NCI-H128 (cell line): ENCODE measurements at regions not wholly inside any gene's neighbourhood (a gene's known extent, or its start where the extent isn't known, plus 50 kb on each side); places are given as distances from the start of the nearest gene placed in this dataset.
"Not testable (repeated sequence)": the region's sequence is repeated elsewhere in the genome, so short reads cannot be mapped to it uniquely, and the experiment has no call there.

ENCODE experiments used
- DNase-seq: peaks from one replicate; lab custom pipeline; 2025; ENCODE audit not compliant: unreplicated experiment; lab: John Stamatoyannopoulos, UW

DNA sequence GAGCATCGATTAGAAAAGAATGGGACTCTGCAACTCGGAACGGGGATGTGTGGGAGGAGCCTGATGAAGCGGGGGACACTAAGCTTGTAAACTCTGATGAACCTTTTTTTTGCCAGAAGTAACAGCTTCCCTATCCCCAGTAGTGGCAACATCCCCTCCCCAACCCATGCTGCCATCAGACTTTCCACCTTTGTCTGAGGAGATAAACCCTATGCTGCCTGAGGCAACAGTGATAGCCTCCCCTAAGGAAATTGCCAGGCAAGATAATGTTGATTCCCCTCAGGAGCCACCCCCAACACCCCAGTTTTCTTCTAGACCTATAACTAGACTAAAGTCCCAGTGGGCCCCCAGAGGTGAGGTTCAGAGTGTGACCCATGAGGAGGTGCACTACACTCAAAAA, 173.7 kb downstream of the AKR1D1 start:
- DNase-seq = no peak

DNA sequence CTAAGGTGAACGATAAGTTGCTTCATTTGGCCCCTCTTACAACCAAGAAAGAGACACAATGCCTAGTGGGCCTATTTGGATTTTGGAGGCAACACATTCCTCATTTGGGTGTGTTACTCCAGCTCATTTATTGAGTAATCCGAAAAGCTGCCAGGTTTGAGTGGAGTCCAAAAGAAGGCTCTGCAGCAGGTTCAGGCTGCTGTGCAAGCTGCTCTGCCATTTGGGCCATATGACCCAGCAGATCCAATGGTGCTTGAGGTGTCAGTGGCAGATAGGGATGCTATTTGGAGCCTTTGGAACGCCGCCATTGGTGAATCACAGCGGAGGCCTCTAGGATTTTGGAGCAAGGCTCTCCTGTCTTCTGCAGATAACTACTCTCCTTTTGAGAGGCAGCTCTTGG, 176.4 kb downstream of the AKR1D1 start:
- not testable (repeated sequence) for DNase-seq

DNA sequence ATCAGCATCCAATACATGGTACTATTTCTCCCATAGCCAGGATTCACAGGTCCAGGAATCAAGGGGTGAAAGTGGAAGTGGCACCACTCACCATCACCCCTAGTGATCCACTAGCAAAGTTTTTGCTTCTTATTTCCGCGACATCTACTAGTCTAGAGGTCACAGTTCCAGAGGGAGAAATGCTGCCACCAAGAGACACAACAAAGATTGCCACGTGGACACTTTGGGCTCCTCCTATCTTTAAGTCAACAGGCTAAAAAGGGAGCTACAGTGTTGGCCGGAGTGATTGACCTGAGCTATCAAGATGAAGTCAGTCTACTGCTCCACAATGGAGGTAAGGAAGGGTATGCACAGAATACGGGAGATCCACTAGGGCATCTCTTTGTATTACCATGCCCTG, 178.2 kb downstream of the AKR1D1 start:
- no peak for DNase-seq

- no peak for DNase-seq
Measured at GRCh38 chr7:138257459-138258196, 181.4 kb downstream of the AKR1D1 start.

DNA sequence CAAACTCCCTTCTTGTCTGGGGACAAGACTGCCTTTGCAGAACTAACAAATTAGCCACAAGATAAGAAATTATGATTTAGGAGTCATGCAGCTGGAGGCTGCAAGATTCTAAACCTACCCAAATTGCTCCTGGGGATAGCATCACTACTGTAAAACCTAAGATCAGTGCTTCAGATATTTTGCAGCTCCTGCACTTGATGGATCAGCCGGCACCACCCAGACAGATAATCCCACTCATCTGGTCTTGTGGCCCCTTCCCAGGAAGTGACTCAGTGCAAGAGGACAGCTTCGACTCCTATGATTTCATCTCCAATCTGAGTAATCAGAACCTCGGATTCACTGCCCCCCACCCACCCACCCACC, 181.9 kb downstream of the AKR1D1 start:
- DNase-seq = no peak

- no peak for DNase-seq
Measured at GRCh38 chr7:138259675-138260074, 183.4 kb downstream of the AKR1D1 start.

DNA sequence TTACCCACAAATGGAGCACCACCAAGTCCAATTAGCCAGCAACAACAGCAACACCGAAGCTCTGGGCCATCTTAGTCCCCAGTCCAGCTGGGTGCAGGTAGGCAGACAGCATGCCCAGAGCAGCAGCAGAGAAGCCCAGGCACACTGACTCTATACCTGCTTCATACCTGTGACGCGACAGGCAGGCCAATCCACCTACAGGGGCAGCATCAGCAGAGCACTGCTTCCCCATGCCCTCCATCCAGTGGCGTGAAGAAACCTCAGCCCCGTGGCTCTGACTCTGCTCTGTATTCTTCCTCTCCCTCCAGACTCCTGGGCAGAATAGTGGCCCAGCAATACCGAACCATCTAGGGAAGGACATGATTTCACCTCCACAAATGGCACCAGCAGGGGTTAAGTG, 191.7 kb downstream of the AKR1D1 start:
- no peak for DNase-seq

- DNase-seq = no peak
Measured at GRCh38 chr7:138276891-138277290, 183.2 kb upstream of the TRIM24 start.

GRCh38 chr7:138278601-138279000, 181.5 kb upstream of the TRIM24 start:
- no peak for DNase-seq

DNA sequence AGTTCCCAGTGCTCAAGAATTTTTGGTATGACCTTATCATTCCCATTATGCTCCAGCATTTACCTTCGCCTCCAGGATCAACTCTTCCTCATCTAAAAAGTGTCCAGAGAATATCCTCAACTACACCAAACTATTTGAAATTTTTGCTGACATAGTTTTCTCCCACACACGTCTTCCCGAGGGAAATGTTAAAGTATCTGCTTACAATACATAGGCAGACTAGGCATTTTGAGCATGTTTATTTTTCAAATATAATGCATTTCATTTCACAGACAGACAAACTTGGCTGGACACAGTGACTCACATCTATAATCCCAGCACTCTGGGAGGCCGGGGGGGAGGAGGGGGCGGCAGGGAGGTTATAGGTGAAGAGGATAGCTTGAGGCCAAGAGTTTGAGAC, 177.1 kb upstream of the TRIM24 start:
- no peak for DNase-seq

- DNase-seq = no peak
Measured at GRCh38 chr7:138285129-138285528, 174.9 kb upstream of the TRIM24 start.

GRCh38 chr7:138286846-138287245, 173.2 kb upstream of the TRIM24 start:
- no peak for DNase-seq

- DNase-seq = no peak
Measured at GRCh38 chr7:138287549-138287948, 172.5 kb upstream of the TRIM24 start.

DNA sequence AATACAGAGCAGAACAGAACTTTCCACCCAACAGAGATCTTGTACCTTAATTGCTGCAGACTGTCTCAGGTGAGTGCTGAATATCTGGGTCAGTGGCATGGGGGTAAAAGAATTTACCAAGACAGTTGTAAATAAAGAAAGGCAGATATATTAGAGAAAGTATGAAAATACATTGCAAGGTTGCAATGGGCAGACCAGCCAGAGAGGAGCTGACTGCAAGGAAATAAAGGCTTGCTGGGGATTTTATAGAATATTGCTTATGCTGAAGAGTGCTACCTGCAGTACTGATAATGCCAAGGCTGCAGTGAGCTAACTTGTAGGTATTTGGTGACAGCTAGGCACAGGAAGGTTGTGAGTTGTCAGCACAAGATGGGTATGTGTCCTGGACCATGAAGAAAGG, 171.0 kb upstream of the TRIM24 start:
- DNase-seq = no peak

DNA sequence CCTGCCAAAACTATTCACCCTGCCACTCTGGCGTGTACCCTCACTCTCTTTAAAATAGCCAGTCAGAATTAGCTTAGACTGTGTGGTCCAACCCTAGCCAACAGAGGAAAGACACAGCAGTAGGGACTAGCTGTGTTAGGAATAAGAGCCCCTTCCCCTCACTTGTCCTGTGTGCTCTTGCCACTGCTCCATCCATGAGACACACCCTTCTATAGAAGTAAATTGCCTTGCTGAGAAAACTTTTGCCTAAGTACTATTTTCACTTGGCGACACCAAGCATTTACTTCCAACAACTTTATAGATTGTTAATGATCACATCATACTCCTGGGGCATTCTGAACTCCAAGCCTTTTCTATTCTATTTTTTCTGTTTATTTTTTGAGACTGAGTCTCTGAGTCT, 170.2 kb upstream of the TRIM24 start:
- DNase-seq = no peak

- DNase-seq = no peak
Measured at GRCh38 chr7:138292951-138293350, 167.1 kb upstream of the TRIM24 start.

DNA sequence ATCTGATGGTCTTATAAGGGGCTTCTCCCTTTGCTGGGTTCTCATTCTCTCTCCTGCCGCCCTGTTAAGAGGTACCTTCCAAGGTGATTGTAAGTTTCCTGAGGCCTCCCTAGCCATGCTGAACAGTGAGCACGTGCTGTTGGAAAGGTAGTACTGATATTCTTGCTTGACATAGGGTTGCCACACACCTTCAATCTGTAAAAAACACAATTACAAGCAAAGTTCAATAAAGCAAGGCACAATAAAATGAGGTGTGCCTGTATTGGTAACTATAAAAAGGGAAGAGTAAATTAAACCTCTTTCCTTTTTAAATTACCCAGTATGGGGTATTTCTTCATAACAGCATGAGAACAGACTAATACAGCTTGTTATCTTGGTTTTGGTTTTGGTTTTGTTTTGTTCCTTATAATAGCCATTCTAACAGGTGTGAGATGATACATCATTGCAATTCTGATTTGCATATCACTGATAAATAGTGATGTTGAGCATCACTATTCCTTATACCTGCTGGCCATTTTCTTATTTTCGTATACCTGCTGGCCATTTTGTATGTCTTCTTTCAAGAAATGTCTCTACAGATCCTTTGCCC, 164.9 kb upstream of the TRIM24 start:
- no peak for DNase-seq

- no peak for DNase-seq
Measured at GRCh38 chr7:138297526-138297925, 162.5 kb upstream of the TRIM24 start.

DNA sequence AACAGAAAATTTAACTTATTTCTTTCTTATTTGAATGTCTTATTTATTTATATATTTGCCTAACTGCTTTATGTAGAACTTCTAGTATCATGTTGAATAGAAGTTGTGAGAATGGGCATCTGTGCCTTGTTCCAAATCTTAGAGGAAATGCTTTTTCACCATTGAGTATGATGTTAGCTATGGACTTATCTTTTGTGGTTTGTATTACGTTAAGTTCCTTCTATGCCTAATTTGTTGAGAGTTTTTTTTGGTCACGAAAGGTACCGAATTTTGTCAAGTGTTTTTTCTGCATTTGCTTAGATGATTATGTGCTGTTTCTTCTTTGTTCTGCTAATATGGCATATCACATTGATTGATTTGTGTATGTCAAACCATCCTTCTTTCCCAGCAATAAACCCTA, 161.0 kb upstream of the TRIM24 start:
- DNase-seq = no peak

- DNase-seq = no peak
Measured at GRCh38 chr7:138303230-138304070, 156.6 kb upstream of the TRIM24 start.

- DNase-seq = no peak
Measured at GRCh38 chr7:138304071-138304320, 156.1 kb upstream of the TRIM24 start.

GRCh38 chr7:138307633-138308032, 152.4 kb upstream of the TRIM24 start:
- no peak for DNase-seq
